ENCODE measurements at regions not wholly inside any gene's neighbourhood (a gene's known extent, or its start where the extent isn't known, plus 50 kb on each side); places are given as distances from the start of the nearest gene placed in this dataset.
"Not testable (repeated sequence)": the region's sequence is repeated elsewhere in the genome, so short reads cannot be mapped to it uniquely, and the experiment has no call there.

DNA sequence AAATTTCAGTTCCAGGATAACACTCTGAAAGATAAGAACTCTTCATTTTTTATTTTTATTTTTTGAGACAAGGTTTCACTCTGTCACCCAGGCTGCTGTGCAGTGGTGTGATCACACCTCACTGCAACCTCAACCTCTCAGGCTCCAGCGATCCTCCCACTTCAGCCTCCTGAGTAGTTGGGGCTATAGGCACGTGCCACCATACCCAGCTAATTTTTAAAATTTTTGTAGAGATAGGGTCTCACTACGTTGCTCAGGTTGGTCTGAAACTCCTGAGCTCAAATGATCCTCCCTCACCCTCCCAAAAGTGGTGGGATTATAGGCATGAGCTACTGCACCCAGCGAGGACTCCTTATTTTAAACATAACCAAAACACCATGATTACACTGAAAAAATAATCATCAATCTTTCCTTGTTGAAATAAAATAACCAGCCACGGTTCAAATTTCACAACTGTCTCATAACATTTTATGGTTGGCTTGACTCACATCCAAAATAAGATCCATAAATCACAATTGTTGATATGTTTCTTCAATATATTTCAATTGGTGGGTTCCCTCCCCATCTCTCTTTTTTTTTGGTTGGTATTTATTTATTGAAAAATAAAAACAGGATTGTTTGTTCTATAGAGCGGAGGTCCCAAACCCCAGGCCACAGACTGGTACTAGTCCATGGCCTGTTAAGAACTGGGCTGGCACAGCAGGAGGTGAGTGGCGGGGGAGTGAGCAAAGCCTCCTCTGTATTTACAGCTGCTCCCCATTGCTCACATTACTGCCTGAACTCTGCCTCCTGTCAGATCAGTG lies 60.1 kb upstream of the FAM171A1 start:
- in situ Hi-C loops (cut with MboI; ENCODE audit: low sequenced_read_pairs) = loop anchor here (25.0 kb wide), 1 partner anchor 306 kb away; no protein-coding TSS in a partner anchor

GRCh38 chr10:15428681-15429080 lies 57.6 kb upstream of the FAM171A1 start:
- in situ Hi-C loops (cut with MboI; ENCODE audit: low sequenced_read_pairs) = loop anchor here (25.0 kb wide), 1 partner anchor 309 kb away; no protein-coding TSS in a partner anchor

DNA sequence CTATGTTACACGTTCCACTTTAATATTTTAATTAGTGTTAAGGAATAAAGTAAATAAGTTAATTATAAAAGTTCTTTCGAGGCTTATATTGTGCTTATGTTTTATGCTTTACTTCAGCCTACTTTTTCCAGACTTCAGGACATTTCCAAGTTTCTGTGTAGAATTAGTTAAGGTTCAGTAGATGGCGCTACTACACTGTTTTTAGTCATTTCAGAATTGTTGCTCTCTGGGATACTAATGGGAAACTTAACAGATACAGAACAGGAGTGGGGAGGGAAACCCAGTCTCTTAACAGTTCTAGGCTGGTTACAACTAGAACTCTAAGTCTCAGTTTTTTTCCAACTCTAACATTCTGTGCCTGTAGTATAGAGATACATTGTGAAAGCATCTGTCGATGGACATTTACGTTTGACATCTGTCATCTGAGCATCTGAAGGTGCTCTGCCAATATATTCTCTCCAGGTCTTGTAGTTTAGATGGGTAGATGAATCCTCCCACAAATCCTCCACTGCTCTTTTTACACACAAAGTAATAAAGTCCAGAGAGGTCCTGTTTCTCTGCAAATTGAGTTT lies 56.8 kb upstream of the FAM171A1 start:
- in situ Hi-C loops (cut with MboI; ENCODE audit: low sequenced_read_pairs) = loop anchor here (25.0 kb wide), 1 partner anchor 309 kb away; no protein-coding TSS in a partner anchor

GRCh38 chr10:15426558-15426957 lies 55.5 kb upstream of the FAM171A1 start:
- in situ Hi-C loops (cut with MboI; ENCODE audit: low sequenced_read_pairs) = loop anchor here (25.0 kb wide), 1 partner anchor 311 kb away; no protein-coding TSS in a partner anchor

DNA sequence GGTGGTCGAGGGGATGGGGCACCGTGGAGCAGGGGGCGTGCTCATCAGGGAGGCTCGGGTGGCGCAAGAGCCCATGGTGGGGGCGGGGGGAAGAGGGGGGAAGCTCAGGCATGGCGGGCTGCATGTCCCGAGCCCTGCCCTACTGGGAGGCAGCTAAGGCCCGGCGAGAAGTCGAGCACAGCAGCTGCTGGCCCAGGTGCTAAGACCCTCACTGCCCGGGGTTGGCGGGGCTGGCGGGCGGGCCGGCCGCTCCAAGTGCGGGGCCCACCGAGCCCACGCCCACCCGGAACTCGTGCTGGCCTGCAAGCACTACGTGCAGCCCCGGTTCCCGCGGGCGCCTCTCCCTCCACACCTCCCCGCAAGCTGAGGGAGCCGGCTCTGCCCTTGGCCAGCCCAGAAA lies 55.0 kb upstream of the FAM171A1 start:
- in situ Hi-C loops (cut with MboI; ENCODE audit: low sequenced_read_pairs) = loop anchor here (25.0 kb wide), 1 partner anchor 311 kb away; no protein-coding TSS in a partner anchor

- in situ Hi-C loops (cut with MboI; ENCODE audit: low sequenced_read_pairs) = not testable (repeated sequence)
These were observed 50.8 kb upstream of the FAM171A1 start for GRCh38 chr10:15421875-15422274.

Measured in HL-60/S4 treated with phorbol 12-myristate 13-acetate at 8.2 ng/mL for 4 days and 3 days (cell line).